ENCODE measurements at regions not wholly inside any gene's neighbourhood (a gene's known extent, or its start where the extent isn't known, plus 50 kb on each side); places are given as distances from the start of the nearest gene placed in this dataset.
"Not testable (repeated sequence)": the region's sequence is repeated elsewhere in the genome, so short reads cannot be mapped to it uniquely, and the experiment has no call there.

DNA sequence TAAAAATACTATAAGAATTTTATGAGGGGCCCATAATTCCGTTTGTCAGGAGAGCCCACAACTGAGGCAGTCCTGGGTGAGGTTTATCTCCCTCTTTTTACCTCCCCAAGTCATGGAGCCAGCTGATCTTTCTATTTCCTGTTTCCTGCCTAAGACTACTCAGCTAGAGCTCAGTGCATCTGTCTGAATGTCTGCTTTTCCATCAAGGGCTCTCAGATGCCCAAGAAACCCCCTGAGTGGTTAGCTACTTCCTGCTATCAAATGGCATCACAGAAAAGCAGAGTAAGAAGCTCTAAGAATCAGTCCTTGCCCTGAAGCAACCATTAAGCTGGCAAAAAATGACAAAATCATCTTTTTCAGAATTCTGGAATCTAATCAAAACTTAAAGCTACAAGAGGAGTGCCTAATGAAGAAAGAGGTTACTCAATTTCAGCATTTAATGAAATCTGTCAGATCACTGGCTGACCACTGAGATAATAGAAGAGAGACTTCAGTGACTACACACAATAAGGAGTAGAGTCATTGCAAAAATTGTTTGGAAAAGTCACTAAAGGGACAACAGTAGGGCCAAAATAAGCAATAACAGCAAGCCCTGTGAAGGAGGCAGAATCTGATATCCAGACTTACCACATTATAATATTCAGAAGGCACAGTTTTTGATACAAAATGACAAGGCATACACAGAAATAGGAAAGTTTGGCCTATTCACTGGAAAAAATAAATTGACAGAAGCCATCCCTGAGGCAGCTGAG lies 150.1 kb downstream of the CYB561 start:
- DNase-seq, result no peak

DNA sequence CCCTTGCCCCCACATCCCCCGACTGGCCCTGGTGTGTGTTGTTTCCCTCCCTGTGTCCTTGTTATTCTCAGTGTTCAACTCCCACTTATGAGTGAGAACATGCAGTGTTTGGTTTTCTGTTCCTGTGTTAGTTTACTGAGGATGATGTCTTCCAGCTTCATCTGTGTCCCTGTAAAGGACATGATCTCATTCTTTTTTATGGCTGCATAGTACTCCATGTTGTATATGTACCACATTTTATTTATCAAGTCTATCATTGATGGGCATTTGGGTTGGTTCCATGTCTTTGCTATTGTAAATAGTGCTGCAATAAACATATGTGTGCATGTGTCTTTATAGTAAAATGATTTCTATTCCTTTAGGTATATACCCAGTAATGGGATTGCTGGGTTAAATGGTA lies 147.2 kb downstream of the CYB561 start:
- not testable (repeated sequence) for DNase-seq

DNA sequence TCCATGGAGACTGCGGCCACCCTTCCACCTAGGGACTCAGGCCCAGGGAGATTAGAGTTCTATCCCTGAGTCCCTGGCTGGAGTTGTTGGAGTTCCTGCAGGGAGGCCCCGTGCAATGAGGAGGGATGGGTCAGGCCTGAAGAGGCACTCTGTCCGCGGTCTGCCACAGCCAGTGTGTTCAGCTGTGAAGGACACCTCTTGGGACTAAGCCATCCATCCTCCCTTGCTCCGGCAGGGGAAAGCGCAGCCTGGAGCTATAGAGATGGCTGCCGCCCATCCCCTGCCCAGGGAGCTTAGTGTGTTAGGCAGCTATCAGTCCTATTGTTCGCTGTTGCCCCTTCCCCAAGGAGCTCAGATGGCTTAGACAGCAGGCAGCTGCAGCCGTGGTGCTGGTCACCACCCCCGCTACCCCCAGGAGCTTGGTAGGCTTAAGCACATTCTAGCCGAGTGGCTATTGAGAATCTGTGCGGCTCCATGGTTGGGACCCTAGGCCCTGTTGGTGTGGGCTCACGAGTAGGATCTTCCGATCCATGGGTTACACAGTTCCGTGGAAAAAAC lies 141.3 kb downstream of the CYB561 start:
- no peak for DNase-seq

DNA sequence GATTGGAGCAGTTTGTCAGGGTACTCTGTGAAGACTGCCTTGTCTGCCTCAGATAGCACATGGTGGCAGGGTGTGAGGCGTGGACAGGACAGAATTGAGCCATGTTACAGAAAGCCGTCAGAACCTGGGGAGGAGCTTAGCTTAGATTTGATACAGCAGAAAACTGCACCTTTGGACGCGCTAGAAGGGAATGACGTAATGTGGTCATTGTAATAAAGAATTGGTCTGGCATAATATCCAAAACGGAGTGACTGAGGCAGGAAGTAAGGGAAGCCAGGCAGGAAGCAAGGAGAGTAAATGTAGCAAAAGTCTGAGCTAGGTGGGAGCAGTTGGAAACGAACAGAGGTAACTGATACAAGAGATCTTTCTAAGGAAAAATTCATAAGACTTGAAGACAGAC lies 140.2 kb downstream of the CYB561 start:
- DNase-seq, result no peak

DNA sequence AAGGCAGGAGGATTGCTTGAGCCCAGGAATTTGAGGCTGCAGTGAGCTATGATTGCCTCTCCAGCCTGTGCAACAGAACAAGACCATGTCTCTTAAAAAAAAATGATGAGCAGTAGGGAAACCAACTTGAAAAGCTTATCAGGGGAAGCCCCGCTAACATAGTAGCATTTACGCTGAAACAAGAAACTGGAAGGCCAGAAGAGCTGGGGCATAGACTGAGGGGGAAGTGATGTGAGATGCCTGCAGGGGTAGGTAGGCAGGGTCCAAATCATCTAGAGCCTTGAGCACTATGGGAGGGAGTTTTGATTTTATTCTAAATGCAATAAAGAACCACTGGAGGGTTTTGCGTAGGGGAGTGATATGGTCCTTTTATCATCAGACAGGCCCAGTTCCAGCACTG lies 139.3 kb downstream of the CYB561 start:
- no peak for DNase-seq

DNA sequence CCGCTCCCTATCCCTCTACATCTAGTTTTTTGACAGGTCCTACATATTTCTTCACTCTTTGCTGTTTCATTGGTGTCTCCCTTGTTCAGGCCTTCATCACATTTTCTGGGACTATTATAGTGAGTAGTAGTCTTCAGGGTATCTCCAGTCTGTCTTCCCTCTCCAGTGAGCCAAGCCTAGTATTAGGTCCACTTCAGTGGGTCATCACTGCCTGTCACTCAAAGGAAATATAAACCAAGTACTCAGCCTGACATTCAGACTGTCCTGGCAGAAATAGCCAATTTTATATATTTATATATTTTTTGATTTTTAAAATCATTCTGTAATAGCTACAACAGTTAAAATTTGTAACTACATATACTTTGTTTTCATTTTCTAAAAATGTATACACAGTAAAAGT lies 137.8 kb downstream of the CYB561 start:
- no peak for DNase-seq

DNA sequence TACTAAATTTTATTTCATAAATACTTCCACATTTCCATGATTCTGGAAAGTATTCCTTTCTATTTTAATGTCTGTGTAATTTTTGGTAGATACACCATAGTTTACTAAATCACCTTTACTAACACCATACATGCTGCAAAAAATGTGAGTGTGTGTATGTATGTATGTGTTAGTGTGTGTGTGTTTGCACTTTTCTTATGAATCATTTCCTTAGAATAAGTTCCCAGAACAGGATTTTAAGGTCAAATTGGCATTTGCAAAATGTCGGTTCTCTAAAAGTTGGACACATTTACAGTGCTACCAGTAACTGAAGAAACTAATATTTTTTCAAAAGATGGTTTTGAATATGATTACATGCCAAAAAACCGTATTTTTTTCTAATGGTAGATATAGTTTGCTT lies 137.1 kb downstream of the CYB561 start:
- no peak for DNase-seq

DNA sequence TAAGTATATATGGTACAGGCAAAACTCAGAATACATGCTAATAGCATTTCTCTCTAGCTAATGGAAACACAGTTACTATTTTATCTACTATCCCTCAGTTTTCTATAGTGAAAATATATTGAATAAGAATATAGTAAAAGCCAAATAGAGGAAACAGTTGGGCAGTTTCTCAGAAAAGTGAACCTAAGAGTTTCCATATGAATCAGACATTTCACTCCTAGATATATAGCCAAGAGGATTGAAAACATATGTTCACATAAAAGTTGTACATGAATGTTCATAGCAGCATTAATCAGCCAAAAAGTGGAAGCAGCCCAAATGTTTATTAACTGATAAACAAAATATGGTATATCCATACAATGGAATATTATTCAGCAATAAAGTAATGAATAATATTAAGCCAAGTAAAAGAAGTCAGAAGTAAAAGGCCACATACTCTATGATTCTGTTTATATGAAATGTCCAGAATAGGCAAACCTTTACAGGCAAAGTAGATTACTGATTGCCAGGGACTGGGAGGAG lies 134.6 kb downstream of the CYB561 start:
- no peak for DNase-seq

DNA sequence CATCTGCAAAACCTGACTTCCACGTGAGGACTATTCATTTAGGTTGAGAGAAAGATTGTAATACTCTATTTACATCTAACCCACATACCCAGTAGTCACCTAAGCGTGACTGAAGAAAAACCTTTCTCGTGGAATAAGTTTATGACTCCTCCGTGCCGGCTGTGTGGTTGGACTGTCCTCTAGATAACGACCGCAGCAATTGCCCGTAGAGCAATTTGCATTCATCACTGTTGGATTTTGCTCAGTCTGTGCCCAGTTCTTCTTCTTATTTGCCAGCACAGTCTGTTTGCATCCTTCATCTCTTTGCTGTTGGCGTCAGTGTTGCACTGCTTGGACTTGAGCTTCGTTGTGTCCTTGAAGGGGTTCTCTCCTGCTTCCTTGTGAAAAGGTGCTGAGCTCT lies 131.3 kb downstream of the CYB561 start:
- no peak for DNase-seq

DNA sequence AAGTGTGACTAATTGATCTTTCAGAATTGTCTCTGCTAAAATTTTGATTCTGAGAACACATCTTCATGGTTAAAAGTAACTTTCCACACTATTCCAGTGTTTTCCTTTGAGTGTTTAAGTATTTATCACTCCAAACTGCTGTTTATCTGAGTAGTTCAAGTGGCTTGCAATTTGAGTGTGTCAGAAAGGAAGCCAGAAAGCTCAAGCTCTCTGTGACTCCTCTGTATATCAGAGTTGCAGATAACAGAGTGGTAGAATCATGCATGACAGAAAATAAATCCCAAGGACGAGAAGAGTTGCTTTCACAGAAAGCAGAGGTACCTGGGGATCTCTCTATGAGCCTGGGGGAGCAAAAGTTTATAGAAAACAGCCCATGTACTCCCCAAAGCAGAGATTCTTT lies 130.0 kb downstream of the CYB561 start:
- DNase-seq, result no peak

DNA sequence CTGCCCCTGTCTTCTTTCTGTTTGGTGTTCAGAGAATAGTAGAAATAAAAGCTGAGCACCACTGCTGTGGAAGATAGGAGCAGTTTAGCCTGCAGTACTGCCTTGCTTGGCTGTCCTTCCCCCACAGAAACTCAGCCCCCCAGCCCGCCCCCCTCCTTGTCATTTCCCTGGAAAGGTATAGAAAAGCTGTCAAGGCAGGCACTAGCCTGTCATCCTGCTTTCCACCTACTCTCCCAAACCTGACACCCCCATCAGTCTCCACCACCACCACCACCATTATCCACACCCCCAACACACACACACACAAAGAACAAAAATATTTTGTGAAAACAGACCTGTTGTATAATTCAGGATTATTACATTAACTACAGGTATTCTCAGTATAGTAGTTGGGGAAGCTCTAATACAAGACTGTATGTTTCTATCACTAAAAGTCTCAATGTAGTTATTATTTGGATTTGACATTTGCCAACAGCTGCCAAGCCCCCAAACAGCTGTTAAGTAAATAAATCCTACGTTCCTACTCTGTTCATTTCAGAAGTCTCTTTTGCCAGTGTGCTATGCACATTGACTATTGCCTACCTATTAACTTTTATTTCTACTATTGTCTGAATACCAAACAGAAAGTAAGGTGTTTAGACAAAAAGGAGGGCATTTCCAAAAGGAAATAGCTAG lies 128.8 kb downstream of the CYB561 start:
- DNase-seq, result no peak

DNA sequence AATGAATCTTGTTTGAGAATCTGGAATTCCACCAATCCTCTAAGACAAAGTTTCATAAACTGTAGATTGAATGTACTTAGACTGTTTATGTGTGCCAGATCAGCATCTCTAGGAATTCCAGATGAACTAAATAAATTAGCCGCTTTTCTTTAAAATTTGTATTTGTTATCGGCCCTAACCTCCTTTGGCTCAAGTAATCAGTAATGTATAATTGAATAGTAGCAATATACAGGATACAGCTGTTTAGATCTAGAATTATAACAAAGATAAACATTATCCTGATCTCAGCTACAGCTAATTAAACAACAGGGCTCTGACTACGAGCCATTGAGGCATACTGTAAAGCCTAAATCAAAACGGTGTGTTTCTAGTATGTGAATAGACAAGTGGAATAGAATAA lies 120.3 kb downstream of the CYB561 start:
- no peak for DNase-seq

DNA sequence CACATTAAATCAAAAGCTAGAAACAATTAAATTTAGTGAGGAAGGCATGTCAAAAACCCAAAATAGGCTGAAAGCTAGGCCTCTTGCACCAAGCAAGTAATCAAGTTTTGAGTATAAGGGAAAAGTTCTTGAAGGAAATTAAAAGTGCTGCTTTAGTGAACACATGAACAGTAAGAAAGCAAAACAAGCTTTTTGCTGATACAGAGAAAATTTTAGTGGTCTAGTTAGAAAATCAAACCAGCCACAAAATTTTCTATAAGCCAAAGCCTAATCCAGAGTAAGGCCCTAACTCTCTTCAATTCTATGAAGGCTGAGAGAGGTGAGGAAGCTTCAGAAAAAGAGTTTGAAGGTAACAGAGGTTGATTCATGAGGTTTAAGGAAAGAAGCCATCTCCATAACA lies 116.2 kb downstream of the CYB561 start:
- no peak for DNase-seq

DNA sequence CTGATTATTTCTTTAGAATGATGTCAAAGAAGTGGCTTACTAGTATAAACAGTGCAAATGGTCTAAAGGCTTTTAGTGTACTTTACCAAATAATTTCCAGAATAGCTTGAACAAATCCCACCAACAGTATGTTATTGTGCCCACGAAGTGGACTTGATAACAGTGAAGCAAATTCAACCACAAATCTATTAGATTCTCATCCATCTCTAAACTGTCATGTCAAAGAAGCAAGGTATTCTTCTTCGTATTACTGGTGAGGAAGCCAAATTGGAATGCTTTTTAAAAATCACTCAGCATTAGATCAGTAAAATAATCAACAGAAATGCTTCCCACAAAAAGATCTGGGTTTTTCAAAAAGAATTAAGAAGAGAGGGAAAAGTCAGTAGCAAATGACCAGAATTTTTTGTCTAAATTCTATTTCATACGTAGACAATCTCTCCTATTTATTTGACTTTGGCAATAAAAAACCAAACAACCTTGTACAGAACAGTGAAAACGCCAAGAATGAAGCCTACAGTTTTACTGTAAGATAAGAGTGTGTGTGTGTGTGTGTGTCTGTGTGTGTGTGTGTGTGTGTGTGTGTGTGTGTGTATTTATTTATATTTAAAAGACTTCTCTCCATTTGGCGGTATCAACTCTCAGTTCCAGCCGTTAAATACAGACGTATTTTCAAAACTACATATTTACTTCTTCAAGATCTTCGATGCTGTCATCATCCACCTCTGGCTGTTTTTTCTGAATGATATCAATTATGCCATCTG lies 114.6 kb downstream of the CYB561 start:
- no peak for DNase-seq

DNA sequence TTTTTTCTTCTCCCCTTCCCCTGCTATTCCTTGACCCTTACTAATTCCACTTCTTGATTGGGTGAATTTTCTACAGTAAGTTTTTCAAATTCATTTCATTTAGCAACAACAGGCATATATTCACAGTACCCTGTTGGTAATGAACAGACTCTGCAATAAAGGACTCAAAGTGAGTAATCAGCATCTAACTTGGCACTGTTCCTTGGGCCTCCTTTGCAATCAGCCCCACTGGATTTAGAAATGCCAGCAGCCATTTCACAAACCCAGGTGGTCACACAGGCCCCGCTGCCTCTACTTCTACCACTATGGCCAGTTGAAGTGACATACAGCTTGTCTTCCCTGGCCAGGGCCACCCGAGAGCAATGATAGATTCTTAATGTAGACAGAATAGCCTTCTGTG lies 113.8 kb downstream of the CYB561 start:
- no peak for DNase-seq

DNA sequence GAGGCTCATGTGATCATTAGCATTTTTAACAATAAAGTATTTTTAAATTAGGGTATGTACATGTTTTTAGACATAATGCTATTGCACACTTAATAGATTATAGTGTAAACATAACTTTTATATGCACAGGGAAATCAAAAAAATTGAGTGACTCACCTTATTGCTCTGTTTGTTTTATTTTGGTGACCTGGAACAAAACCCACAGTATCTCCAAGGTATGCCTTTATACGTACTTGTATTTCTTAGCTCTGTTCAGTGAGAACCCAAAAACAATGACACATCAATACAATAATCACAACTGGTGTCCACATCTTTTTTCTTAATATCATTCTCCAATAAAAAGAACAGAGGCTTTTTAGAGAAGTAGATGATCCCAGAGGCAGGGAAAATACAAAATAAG lies 112.2 kb downstream of the CYB561 start:
- no peak for DNase-seq

DNA sequence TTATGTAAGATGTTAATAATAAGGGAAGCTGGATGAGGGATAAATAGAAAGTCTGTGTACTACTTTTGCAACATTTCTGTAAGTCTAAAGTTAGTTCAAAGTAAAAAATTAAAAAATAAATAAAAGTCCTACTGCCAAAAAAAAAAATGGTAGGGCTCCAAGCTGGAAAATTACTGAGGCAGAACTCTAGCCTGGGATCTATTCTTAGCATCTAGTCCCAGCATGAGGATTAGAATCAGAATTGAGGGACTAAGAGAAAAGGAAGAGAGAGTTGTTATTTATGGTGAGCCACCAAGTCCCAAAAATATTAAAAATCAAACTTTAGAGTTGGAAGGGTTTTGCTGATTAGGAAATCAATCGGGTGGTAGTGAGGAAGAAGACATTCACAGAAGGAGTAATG lies 110.3 kb downstream of the CYB561 start:
- no peak for DNase-seq

DNA sequence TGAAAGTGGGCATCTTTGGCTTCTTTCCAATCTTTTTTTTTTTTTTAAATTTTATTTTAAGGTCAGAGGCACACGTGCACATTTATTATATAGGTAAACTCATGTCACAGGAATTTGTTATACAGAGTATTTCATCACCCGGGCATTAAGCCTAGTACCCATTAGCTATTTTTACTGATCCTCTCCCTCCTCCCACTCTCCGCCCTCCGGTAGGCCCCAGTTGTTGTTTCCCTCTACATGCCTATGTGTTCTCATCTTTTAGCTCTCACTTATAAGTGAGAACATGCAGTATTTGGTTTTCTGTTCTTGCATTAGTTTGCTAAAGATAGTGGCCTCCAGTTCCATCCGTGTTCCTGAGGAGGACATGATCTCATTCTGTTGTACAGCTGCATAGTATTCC lies 108.5 kb downstream of the CYB561 start:
- no peak for DNase-seq

DNA sequence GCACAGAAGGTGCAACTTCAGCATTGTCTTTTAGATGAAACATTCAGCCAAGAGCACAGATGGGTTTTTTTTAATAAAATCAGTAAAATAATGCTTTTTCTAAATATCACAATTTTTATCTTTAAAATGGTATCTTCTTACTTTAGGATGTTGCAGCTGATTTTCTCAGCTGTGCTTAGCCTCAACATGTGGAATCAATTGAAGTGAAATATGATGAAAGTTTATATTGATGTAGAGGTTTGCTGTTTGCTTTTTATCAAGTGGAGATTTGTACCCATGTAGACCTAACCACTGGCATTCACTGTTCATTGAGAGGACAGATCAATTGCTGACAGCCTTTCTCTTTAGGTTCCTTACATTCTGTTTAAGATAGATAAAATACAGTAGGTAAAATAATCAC lies 107.8 kb downstream of the CYB561 start:
- DNase-seq, result no peak

DNA sequence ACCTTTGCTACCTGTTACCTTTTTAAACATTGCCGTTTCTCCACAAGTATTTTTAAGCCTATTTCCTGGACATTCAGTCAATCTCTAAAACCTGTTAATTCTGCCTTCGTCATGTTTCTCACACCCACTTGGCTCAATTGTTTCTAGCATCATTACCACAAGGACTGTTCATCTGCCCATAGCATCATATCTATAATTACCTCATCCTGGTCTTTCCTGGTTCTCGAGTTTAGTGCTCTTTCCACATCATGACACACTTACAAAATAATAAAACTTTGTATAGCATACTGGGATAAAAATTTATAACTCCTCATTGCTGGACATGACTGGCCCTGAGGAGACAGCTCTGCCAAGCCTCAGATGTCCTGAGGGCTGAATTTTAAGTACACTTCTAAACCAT lies 104.8 kb downstream of the CYB561 start:
- no peak for DNase-seq

DNA sequence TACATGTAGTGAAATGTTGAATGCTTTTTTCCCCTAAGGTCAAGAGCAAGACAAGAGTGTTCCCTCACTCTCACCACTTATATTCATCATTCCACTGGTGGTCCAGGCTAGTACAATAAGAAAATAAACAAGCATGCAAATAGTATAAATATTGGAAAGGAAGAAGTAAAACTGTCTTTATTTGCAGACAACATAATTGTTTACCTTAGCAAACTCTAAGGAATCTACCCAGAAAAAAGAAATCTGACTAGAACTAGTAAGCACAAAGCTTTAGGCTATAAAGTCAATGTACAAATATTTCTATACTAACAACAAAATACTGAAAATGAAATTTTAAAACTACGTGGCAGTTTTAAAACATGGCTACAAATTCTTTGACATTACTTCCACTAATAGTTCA lies 101.7 kb downstream of the CYB561 start:
- DNase-seq, result no peak

DNA sequence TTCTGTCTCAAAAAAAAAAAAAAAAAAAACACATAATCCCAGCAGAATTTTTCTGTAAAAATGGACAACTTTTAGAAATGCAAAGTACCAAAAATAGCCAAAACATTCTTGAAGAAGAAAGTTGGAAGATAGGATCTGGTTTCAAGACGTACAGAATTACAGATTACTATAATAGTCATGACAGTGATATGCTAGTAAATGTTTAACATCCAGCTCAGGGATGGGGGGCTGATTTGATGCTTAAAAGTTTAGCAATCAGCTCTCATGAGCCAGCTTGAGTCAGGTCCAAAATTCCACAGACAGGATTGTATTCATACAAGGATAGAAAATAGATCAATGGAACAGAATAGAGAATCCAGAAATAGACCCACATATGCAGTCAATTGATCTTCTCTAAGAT lies 100.5 kb downstream of the CYB561 start:
- DNase-seq, result no peak

DNA sequence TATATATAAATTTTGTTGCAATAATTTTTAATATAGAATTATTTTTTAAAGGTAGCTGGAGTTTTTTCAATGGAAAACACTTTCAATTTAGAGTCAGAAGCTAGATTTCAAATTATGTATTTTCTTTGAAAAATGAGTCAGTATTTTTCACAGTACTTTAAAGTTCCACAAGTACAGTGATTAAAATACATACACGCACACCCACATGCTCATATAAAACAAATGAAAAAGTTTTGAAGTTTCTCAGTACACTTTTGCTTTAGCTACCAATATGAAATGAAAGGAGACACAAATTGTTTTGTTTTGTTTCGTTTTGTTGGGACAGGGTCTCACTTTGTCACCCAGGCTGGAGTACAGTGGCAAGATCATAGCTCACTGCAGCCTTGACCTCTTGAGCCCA lies 98.6 kb downstream of the CYB561 start:
- DNase-seq, result no peak
